ENCODE measurements at regions not wholly inside any gene's neighbourhood (a gene's known extent, or its start where the extent isn't known, plus 50 kb on each side); places are given as distances from the start of the nearest gene placed in this dataset.

DNA sequence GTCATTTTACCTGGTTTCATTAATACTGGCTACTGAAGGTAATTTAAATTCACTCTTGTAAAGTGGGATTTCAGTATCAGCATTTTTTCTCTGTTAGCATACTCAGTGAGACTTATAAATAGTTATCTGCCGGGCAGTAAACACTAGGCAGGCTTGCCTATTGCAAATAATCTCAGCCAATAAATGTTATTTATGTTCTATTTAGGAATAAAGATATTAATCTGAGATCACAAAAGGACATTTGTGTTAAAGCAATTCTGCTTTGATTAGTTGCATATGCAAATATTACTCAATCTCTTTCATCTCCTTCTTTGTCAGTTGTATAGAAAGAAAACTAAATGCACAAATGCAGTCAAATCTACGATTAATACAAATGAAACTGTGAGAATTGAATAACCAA lies 827.8 kb downstream of the TLE4 start:
- ChIA-PET CTCF (no interaction called here), POLR2A (no interaction called here)
- no peak for DNase-seq (ENCODE audit: extremely low spot score)
- TF ChIP-seq, protein P1, sequence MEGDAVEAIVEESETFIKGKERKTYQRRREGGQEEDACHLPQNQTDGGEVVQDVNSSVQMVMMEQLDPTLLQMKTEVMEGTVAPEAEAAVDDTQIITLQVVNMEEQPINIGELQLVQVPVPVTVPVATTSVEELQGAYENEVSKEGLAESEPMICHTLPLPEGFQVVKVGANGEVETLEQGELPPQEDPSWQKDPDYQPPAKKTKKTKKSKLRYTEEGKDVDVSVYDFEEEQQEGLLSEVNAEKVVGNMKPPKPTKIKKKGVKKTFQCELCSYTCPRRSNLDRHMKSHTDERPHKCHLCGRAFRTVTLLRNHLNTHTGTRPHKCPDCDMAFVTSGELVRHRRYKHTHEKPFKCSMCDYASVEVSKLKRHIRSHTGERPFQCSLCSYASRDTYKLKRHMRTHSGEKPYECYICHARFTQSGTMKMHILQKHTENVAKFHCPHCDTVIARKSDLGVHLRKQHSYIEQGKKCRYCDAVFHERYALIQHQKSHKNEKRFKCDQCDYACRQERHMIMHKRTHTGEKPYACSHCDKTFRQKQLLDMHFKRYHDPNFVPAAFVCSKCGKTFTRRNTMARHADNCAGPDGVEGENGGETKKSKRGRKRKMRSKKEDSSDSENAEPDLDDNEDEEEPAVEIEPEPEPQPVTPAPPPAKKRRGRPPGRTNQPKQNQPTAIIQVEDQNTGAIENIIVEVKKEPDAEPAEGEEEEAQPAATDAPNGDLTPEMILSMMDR (IDR thresholded peaks at IDR 0.05; ENCODE audit: control extremely low read depth, extremely low read depth, low read depth, missing control alignments): no peak

DNA sequence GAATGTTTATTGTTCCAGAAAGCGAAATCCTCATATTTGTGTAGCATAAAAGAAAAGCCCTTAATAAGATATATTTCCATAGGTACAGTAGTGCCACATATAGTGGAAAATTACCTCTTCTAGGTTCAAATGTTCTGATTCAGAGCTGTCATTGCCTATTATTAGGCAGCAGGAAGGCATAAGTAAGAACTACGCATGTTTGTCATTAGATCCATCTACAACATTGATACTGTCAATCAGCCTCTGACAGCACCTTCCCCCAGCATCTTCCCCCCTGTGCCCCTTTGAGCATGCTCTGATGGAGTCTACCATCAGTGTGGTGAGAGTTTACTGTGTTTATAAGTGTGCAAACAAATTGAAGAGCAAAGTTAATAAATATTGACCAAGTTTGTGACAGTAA lies 816.1 kb downstream of the TLE4 start:
- ChIA-PET CTCF (no interaction called here), POLR2A (no interaction called here)
- DNase-seq (ENCODE audit: extremely low spot score): no peak
- TF ChIP-seq, protein P1 (IDR thresholded peaks at IDR 0.05; ENCODE audit: control extremely low read depth, extremely low read depth, low read depth, missing control alignments): no peak

DNA sequence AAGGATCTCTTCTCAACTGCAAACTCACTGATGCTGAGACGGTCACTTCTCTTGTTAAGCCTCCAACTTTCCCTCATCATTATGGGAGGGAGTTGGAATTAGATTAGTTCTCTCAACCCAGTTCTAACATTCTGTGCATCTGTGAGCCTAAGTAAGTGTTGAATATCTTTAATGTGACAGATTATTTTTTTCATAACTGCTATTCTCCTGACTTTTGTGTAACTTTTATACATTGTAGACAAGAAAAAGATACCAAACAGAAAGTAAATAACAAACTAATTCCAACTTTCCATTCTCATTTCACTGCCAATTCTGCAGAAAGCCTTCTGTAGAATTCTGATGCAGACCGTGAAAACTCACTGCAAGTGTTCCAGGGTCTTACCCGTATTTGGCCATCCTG lies 813.5 kb downstream of the TLE4 start:
- TF ChIP-seq, protein P1 (IDR thresholded peaks at IDR 0.05; ENCODE audit: control extremely low read depth, extremely low read depth, low read depth, missing control alignments): no peak
- DNase-seq (ENCODE audit: extremely low spot score): no peak
- ChIA-PET POLR2A (no interaction called here), CTCF (interaction anchor here (1.2 kb wide), 1 partner anchor 9 kb away, joined by 3 read pairs; no protein-coding TSS in a partner anchor)

DNA sequence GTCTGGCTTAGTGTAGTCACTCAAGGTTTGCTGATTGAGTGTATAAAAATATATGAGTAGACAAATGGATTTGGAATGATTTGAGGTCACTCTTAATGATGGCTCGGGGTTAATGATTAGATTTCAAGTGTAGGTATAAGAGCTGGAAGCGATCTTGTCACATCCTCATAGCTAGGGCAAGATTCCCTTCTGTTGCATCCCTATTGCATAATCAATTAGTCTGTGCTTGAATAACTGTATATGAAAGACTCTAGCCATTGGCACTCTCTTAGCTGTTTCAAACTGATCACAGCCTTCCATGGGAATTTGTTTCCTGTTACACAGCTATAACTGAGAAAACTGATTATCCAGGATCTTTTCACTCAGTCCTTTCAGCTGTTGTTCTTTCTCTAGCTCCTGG lies 811.6 kb downstream of the TLE4 start:
- DNase-seq (ENCODE audit: extremely low spot score): no peak
- ChIA-PET CTCF (interaction anchor here (1.1 kb wide), 1 partner anchor 10 kb away, joined by 3 read pairs; no protein-coding TSS in a partner anchor), POLR2A (no interaction called here)
- TF ChIP-seq, protein P1 (IDR thresholded peaks at IDR 0.05; ENCODE audit: control extremely low read depth, extremely low read depth, low read depth, missing control alignments): no peak

DNA sequence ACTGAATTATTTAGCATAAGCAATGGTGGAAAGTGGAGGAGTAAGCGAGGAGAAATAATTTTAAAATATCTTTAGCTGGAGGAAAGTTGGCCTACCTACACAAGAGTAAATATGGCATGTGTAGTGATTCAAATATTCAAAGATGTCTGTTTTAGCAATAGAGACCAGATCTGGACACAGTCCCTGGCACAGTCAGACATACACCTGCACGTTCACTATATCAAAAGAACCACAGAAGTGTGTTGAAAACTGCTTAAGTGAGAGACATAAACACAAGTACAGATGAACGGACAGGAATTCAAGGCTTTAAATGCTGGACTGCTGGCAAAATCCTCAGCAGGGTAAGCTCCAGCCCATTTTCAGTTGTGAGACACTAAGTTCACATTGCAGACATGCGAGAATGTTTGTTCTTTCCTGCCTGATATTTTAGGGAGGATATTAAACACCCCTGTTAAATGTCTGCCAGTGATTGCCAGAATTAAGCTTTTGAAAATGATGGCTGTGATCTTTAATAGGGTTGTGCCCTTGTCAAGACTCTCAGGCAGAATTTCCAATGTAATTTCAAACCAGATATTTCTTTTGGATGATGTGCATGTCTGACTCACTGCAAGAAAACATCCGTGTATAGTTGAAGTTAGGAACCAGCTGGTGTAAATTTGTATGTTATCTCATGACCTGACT lies 810.6 kb downstream of the TLE4 start:
- ChIA-PET POLR2A (no interaction called here), CTCF (no interaction called here)
- TF ChIP-seq, protein P1 (IDR thresholded peaks at IDR 0.05; ENCODE audit: control extremely low read depth, extremely low read depth, low read depth, missing control alignments): no peak
- no peak for DNase-seq (ENCODE audit: extremely low spot score)

DNA sequence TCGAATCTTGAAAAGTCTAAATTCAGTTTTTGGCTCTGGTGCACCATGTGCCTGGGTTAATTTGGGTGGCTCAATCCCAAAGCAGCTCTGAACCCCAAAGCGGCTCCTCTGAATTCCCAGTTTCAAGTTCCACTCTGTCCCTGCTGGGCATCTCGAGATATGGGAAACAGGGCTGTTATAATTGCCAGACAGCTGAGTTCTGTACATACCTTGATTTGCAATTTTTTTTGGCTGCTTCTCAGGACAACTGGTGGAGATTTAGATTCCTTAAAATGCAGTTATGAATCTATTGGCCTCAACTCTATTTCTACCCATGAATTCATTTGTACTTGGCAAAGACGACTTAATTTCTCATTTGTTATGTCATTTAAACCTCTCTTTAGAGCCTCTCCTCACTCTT lies 808.5 kb downstream of the TLE4 start:
- no peak for DNase-seq (ENCODE audit: extremely low spot score)
- ChIA-PET POLR2A (no interaction called here), CTCF (no interaction called here)
- TF ChIP-seq, protein P1 (IDR thresholded peaks at IDR 0.05; ENCODE audit: control extremely low read depth, extremely low read depth, low read depth, missing control alignments): no peak

Measured in GM10248 (cell line).